AG04450 (cell line): ENCODE measurements at regions not wholly inside any gene's neighbourhood (a gene's known extent, or its start where the extent isn't known, plus 50 kb on each side); places are given as distances from the start of the nearest gene placed in this dataset.

Source experiments
- CTCF ChIA-PET: fragments of 300-600, 350-600 bp; formaldehyde crosslinking; extraction: SDS; loops from one replicate; lab custom pipeline; 2022; ENCODE audit warnings: antibody characterized with exemption, inconsistent platforms; lab: Charles Lee
- POLR2A ChIA-PET: fragments of 350-600 bp; formaldehyde crosslinking; extraction: SDS; loops from one replicate; lab custom pipeline; 2021; ENCODE audit warnings: antibody characterized with exemption, inconsistent platforms; lab: Yijun Ruan, JAX
- DNase-seq: peaks from one replicate; pipeline ENCODE4 v3.0.0-alpha.2; 2011; ENCODE audit warnings: low read depth, low spot score
- H3K27ac ChIP-seq: one replicate; pipeline ENCODE4 v1.5.1; 2012; ENCODE audit warnings: low read depth, low read length, control low read depth
- H3K27me3 ChIP-seq: one replicate; pipeline ENCODE4 v1.6.0; 2012; ENCODE audit warnings: low read length; ENCODE audit not compliant: control insufficient read depth, insufficient read depth
- H3K4me3 ChIP-seq: 2 replicates; pipeline ENCODE4 v1.5.1; 2011; ENCODE audit warnings: mild to moderate bottlenecking, low read depth, low read length, control low read depth
- H3K9me3 ChIP-seq: 2 replicates; pipeline ENCODE4 v1.5.1; 2012; ENCODE audit warnings: low read length; ENCODE audit not compliant: control insufficient read depth, insufficient read depth
- CTCF ChIP-seq: IDR thresholded peaks from 2 replicates; pipeline ENCODE4 v1.5.1; 2011; ENCODE audit warnings: low read depth, low read length, control low read depth, inconsistent platforms

DNA sequence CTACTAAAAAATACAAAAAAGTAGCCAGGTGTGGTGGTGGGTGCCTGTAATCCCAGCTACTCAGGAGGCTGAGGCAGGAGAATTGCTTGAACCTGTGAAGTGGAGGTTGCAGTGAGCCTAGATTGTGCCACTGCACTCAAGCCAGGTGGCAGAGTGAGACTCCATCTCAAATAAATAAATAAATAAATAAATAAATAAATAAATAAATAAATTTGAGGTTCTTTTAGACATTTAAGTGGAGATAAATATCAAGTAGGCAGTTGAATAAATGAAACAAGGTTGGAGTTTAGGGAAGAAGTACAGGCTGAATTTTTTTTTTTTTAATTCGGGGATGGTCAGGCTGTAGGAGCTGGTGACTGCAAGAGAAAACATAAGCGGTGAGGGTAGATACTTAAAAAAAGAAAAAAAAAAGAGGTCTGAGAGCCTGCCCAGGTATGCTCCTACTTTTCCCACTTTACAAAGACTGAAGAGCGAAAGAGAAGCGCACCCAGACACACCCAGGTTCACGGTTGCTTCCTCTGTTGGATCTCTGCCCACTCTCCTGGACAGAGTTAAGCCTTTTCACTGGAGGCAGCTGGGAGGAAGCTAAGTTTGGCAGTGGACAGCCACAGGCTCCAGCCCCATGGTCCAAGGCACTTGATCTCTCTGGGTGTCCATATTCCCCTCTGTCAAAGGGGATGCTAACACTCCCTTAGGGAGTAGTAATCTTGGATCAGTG is 100.9 kb upstream of the PRDM1 start:
- ChIA-PET CTCF (interaction anchor here (0.6 kb wide), 1 partner anchor 8 kb away, joined by 3 read pairs; no protein-coding TSS in a partner anchor), POLR2A (interaction anchor here (0.7 kb wide), 1 partner anchor 343 kb away, joined by 3 read pairs; no protein-coding TSS in a partner anchor)
- TF ChIP-seq CTCF = no peak
- no peak overlapping the region for H3K4me3 ChIP-seq
- peaks cover 7% of the 10 kb centered on the region; the same call in 1 of the 2 replicates for H3K9me3 ChIP-seq
- H3K27me3 ChIP-seq = no peaks in the 10 kb centered on the region
- no peak for DNase-seq
- H3K27ac ChIP-seq = no peak overlapping the region

- no peak for DNase-seq
- no peak overlapping the region for H3K4me3 ChIP-seq
- no peaks in the 10 kb centered on the region for H3K27me3 ChIP-seq
- peaks cover 7% of the 10 kb centered on the region; the same call in 1 of the 2 replicates for H3K9me3 ChIP-seq
- ChIA-PET CTCF (interaction anchor here (1.2 to 1.9 kb wide), 2 partner anchors 9 to 552 kb away, joined by 3 to 5 read pairs; no protein-coding TSS in a partner anchor), POLR2A (no interaction called here)
- no peak overlapping the region for H3K27ac ChIP-seq
- TF ChIP-seq CTCF = no peak
Observed at GRCh38 chr6:105983763-105984162, 102.4 kb upstream of the PRDM1 start.

DNA sequence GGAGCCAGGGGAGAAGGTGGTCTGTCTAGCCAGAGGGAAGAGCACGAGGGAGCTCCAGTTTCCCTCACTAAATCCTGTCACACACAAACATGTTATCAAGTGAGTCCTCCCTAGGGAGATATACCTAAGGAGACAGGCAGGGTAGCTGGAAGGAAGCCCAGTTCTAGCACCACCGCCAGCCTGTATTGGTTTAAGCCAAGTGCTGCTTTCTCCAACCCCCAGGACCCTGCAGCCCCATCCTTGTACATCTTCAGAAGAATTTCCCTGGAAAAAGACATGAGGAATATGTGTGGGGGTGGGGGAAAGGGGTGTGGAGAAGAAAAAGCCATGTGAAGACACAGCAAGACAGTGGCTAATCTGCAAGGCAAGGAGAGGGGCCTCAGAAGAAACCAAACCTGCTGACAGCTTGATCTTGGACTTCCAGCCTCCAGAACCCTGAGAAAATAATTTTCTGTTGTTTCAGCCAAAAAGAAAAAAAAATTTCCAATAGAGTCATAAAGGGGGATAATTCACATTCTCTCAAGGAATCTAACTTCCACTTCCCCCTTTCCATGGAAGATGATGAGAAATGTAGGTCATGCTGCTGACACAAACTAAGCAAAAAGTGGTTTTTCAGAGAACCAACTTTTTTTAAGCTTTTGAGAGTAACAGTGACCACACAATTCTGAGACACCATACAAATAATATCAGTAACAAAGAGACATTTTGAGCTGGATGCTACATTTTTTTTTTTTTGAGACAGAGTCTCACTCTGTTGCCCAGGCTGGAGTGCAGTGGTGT is 103.2 kb upstream of the PRDM1 start:
- peaks cover 7% of the 10 kb centered on the region; the same call in 1 of the 2 replicates for H3K9me3 ChIP-seq
- ChIA-PET CTCF (interaction anchor here (0.6 to 1.9 kb wide), 5 partner anchors 8 to 492 kb away, joined by 3 to 5 read pairs (median 4); partner anchors contain the start of gene PRDM1), POLR2A (no interaction called here)
- DNase-seq = no peak
- H3K27me3 ChIP-seq = no peaks in the 10 kb centered on the region
- no peak overlapping the region for H3K4me3 ChIP-seq
- no peak overlapping the region for H3K27ac ChIP-seq
- TF ChIP-seq CTCF = no peak

DNA sequence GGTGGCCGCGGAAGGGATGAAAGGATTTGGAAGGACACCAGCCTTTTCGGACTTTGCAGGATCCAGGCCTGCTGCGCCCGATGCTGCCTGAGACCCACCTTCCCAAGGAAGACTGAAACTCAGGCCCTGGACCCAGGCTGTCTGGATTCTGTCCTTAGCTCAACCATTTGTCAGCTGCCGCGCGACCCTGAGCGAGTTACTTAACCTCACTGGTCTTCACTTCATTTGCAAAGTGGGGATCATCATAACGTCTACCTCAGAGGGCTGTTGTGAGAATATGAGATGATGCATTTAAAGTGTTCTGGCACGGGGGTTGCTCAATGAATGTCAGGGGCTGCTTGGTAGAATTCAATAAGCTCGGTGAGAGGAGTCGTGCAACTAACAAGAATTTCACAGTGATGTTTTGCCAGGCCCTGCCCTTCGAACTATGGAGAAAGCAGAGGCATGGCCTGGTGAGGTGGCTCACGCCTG is 104.2 kb upstream of the PRDM1 start:
- ChIA-PET POLR2A (interaction anchor here (1.0 kb wide), 1 partner anchor 11 kb away, joined by 3 read pairs; no protein-coding TSS in a partner anchor), CTCF (interaction anchor here (0.7 to 1.2 kb wide), 2 partner anchors 9 to 104 kb away, joined by 3 to 4 read pairs; partner anchors contain the start of gene PRDM1)
- no peak for TF ChIP-seq CTCF
- Histone ChIP-seq H3K27me3 (no peaks in the 10 kb centered on the region), H3K4me3 (no peak overlapping the region), H3K27ac (no peak overlapping the region), H3K9me3 (peaks cover 7% of the 10 kb centered on the region; the same call in 1 of the 2 replicates)
- no peak for DNase-seq
